ENCODE measurements at regions not wholly inside any gene's neighbourhood (a gene's known extent, or its start where the extent isn't known, plus 50 kb on each side); places are given as distances from the start of the nearest gene placed in this dataset.
A peak's percentile ranks its signal among the peaks of the same experiment; 100 is the strongest.

DNA sequence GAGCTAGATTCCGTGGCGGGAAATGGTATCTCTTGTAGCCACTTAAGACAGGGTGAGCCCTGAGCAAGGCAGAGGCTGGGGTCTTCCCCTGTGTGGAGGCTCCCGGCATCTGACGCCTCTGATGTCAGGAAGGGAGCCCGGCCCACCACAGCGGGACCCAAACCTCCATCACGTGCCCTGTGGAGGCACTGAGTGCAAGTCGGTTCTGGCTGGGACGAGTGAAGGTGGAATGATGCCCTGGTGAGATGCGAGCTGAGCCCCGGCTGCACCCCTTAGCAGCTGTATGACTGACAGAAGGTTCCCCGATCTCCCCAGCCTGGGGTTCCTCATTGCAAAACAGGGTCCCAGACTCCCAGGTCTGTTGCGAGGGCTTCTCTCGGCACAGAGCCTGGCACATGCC lies 187.4 kb upstream of the TNRC6C start:
- DNase-seq (ENCODE audit: low read depth in 2 of 2), result no peak

GRCh38 chr17:77771587-77771986 lies 186.9 kb upstream of the TNRC6C start:
- no peak for DNase-seq (ENCODE audit: low read depth in 2 of 2)

DNA sequence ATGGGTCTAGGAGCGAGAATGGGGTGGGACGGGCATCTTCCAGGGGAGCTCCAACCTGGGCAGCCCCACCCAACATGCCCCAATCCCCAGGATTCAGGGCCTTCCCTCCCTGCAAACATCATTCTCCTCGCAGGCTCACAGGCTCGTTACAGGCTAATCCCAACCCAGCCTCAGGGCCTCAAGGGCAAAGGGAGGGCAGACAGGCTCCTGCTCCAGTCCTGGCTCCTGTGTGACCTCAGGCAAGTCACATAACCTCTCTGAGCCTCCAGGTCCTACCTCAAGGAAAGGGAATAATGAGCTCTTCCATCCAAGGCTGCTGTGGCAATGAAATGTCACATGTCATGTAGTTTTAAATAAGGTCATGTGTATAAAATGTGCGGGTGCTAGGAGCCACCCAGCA lies 186.5 kb upstream of the TNRC6C start:
- no peak for DNase-seq (ENCODE audit: low read depth in 2 of 2)

DNA sequence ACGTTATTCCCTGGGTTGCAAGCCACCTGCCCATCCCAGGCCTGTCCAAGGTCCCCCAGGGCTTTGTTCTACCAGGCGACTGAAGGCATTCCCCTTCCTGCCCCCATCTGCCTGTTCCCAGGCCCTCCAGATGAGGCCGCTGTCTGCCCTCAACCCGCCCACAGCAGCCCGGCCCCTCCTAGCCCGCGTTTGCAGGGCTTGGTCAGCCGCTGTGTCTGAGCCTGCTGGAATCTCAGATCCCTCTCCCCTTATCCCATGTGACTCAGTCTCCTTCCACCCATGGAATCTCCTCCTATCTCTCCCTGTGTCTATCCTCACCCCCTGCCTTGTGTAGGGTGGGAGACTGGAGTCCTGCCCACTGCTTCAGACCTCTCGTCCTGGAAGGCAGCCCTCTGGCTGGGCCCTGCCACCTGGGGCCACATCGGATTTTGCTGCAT lies 186.0 kb upstream of the TNRC6C start:
- DNase-seq (ENCODE audit: low read depth in 2 of 2), result peak; percentile 42 to 45

- no peak for DNase-seq (ENCODE audit: low read depth in 2 of 2)
Observed at GRCh38 chr17:77772899-77773358, 185.6 kb upstream of the TNRC6C start.

GRCh38 chr17:77774182-77774581 lies 184.3 kb upstream of the TNRC6C start:
- no peak for DNase-seq (ENCODE audit: low read depth in 2 of 2)

DNA sequence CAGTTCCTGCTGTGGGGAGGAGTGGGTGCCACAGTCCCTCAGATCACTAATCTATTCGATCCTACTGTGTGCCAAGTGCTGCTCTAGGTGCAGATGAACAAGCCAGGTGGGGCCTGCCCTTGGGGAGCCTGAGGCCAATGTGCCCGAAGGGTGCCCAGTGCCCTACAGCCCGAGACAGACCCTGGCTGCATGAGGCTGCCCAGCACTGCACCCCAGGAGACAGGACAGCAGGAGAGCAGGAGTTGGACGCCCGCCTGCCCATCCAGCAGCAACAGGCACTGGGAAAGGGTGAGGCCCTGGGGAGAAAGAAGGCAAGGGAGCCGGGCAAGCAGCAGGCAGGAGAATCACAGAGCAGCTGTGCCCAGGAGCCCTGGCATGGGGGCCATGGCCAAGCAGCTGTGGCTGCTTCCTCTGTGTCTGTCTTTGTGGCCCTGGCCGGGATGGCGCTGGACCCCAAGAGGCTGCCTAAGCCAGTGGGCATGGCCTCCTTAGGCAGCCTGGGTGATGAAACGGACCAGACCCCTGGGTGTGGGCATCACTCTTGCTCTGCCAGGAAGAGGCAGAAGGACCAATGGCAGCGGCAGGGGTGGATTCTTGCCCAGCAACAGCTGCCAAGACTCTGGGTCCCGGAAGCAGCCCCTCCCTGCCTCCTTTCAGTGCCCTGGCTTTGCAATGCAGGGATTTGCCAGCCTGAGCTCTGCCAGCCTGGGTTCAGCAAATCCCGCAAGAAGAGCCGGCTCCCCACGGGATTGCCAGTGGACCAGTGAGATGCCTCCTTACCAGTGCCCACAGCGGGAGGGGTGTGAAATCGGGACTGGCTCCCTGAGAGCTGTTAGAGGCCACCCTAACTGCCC lies 179.6 kb upstream of the TNRC6C start:
- no peak for DNase-seq (ENCODE audit: low read depth in 2 of 2)

GRCh38 chr17:77779711-77780539 lies 178.6 kb upstream of the TNRC6C start:
- DNase-seq (ENCODE audit: low read depth in 2 of 2), result no peak

- no peak for DNase-seq (ENCODE audit: low read depth in 2 of 2)
Observed at GRCh38 chr17:77781536-77781935, 177.0 kb upstream of the TNRC6C start.

GRCh38 chr17:77782201-77782600 lies 176.3 kb upstream of the TNRC6C start:
- no peak for DNase-seq (ENCODE audit: low read depth in 2 of 2)

DNA sequence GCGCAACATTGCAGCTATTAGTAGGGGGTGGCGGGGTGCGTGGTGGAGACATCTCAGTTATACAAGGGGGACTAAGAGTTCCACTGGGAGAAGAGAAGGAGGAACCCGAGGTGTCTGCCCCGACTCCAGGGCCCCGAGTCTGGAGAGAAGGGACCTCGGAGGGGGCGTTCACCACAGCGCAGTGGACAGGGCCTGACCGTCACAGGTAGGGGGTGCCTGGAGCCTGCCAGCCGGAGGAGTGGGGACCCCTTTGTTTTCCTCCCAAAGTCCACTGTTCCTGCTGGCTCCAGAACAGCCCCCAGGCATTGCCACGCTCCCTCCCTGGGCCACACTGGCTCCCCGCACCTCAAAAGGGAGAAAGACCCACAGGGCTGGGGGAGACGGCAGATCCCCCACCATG lies 175.9 kb upstream of the TNRC6C start:
- no peak for DNase-seq (ENCODE audit: low read depth in 2 of 2)

DNA sequence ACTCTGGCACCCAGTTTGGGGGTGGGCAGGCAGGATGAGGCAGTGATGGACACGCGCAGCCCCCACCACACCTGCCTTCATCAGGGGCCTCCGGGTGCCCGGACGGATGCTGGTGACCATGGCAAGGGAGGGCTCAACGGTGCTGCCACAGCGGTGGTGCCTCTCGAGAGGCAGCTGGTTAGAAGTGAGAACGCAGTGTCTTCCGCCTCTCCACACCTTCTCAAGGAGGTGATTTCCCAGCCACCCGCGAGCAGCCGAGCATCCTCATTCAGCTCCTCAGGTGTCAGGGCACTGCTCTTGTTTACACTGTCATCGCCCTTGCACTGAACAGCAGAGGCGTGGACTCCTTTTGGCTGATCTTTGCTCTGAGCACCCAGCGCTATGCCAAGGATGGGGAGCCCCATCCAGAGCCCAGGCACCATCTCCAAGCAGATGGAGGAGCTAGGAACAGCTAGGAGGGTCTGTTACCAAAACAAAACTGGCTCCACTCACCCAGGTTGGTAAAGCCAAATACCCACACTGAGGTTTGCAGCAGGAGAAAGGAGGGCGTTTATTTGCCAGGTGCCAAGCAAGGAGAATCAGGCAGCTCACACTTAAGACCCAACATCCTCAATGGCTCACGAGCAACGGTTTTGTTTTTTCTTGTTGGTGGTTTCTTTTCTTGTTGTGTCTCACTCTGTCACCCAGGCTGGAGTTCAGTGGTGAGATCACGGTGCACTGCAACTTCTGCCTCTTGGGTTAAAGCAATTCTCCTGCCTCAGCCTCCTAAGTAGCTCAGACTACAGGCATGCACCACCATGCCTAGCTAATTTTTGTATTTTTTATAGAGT lies 174.3 kb upstream of the TNRC6C start:
- DNase-seq (ENCODE audit: low read depth in 2 of 2), result peak; percentile 16 to 29

DNA sequence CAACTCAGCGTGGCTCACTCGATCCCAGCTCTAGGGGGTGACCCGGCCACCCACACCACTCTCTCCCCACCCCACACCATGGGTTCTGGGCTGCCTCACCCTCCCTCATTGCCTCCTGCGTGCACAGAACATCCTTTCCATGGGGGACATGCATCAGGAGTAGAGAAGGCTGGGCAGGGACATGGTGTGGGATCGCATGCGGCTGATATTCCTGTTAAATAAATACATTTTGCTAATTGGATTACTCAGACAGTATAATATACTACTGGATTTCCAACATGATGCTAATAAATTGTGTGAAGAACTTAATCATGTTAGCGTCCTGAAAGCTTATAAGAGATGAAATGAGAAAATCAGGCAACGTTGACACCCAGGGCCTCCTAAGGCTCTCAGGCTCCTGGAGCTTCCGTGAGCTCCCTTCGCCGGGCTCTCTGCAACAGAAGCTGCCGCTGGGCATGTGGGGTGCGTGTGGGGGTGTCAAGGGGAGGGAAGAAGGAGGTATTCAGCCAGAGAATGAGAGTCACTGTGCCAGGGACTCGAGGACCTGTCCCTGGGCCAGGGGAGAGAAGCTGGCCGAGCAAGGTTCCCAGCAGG lies 173.1 kb upstream of the TNRC6C start:
- DNase-seq (ENCODE audit: low read depth in 2 of 2), result no peak

DNA sequence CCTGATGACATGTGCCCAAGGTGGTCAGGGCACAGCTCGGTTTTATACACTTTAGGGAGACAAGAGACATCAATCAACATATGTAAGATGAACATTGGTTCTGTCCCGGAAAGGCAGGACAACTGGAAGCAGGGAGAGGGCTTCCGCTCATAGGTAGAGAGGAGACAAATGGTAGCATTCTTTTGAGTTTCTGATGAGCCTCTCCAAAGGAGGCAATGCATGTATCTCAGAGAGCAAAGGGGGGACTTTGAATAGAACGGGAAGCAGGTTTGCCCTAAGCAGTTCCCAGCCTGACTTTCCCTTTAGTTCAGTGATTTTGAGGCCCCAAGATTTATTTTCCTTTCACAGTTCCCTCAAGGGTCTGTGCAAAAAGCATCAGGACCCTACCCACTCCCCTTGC lies 172.4 kb upstream of the TNRC6C start:
- DNase-seq (ENCODE audit: low read depth in 2 of 2), result no peak

- no peak for DNase-seq (ENCODE audit: low read depth in 2 of 2)
Observed at GRCh38 chr17:77786740-77787505, 171.6 kb upstream of the TNRC6C start.

DNA sequence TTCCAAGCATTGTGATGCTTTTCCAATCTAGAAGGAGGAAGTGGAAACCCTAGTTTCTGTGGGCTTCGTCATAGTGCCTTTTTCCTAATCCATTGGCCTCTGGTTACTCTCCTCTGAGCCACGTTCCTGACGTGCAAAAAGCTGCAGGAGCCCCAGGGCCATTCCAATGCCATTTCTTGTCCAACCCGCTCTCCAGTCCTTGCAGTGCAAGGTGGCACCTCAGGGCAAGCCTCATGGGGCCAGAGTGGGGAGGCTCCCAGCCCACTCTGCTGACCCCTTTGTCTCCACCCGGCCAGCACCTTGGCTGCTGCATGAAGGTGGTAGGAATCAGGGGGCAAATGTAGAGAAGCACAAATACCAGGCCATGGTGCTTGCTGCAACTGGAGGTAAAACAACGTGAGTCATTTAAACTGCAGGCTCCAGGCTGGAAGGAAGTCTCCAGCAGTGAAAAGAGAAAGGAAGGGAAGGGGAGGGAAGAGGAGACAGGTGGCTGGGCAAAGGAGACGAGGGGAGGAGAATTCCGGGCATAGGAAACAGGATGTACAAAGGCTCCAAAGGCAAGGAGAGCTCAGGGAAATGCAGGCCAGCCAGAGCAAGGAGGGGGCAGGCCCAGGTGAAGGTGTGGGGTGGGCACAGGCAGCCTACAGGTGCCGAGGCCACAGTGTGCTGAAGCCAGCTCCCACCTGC lies 168.2 kb upstream of the TNRC6C start:
- no peak for DNase-seq (ENCODE audit: low read depth in 2 of 2)

DNA sequence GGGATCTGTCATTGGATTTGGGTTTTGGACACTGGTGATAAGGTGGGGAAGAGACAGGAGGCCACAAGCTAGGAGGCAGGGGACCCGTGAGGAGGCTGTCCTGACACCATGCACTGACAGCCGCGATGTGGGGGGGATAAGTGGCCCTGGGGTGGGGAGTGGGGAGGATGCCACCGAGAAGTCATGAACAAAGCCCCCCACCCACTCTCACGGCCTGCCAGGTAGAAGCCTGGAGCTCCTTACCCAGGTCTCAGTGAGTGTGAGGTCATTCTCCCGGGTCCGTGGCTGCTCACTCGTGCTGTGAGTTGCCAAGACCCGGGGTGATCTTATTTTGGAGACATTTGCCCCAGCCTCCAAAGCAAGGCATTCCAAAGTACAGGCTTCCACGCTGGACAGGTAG lies 165.9 kb upstream of the TNRC6C start:
- DNase-seq (ENCODE audit: low read depth in 2 of 2), result no peak

DNA sequence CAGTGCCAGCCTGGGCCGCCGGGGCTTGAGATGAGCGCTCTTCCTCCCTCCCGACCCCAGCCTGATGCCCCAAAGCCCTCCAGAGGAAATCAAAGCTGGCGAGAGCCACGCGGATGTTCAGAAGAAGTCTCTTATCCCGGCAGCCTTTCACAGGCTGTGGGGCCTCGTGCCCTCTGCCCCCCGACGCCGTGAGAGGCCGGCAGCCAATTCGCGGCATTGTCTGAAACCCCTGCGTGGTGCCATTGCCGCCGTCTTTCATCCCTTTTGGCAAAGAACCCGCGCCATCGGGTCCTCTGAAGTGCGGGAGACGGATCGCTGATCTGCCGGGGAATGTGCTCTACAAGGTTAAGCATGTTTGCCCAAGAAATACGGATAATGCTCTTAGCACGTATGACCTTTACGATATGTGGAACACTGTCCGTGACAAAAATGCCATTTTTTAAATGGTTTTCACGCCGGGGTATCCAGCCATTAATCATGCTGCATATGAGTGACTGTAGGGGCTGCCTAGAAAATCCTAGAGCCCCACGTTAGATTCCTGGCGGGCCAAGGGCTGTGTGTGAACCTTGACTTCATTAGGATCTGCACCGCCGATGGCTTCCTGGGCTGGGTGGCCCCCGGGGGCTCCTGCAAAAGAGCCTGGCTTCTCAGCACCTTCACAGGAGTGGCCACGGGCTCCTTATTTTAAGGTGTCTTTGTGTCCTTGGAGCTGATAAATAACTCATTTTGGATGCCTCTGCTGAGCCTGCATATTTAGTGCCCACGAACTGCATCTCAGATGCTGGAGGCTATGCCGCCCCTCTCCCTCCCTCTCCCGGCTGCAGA lies 165.1 kb upstream of the TNRC6C start:
- DNase-seq (ENCODE audit: low read depth in 2 of 2), result no peak

GRCh38 chr17:77793971-77794235 lies 164.6 kb upstream of the TNRC6C start:
- no peak for DNase-seq (ENCODE audit: low read depth in 2 of 2)

DNA sequence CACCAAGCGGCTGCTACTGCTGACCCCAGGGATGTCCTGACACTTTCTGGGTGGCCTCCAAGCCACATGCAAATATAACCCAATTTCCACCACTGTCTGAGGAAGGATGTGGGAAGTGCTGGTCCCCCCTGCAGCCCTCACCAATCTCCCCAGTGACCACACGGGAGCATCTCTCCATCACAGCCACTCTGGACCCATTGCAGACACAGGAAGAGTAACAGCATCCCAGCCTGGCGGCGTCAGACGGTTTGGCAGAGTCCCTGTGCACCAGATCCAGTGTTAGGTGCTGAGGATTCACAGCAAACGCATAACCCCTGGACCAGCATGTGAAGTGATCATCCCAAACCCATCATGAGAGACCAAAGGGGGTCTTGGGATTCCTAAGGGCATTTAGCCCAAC lies 163.7 kb upstream of the TNRC6C start:
- no peak for DNase-seq (ENCODE audit: low read depth in 2 of 2)

Measured in activated CD4-positive, alpha-beta T cell treated with anti-CD3 and anti-CD28 coated beads for 24 hours (primary cell).